Breast epithelium (tissue), 4 donors: ENCODE measurements at regions not wholly inside any gene's neighbourhood (a gene's known extent, or its start where the extent isn't known, plus 50 kb on each side); places are given as distances from the start of the nearest gene placed in this dataset.
"Not testable (repeated sequence)": the region's sequence is repeated elsewhere in the genome, so short reads cannot be mapped to it uniquely, and the experiment has no call there.

Source experiments
- DNase-seq, 2 donors: peaks; one replicate each; pipeline ENCODE4 v3.0.0-alpha.2; 2019; ENCODE audit warnings: low spot score in 2 of 2
- H3K27ac ChIP-seq, 2 donors: fragments of 200-600 bp; sonication (generic) in 1 of 2; one replicate each; pipeline ENCODE4 v1.5.1; 2016 to 2019; ENCODE audit warnings: mild to moderate bottlenecking in 1 of 2
- H3K27me3 ChIP-seq, 2 donors: fragments of 200-600 bp; sonication (generic) in 1 of 2; one replicate each; pipeline versions ENCODE4 v1.5.1 to v1.6.0; 2017 to 2019; ENCODE audit warnings: control low read depth in 1 of 2, mild to moderate bottlenecking in 1 of 2
- H3K36me3 ChIP-seq: fragments of 200-600 bp; one replicate; pipeline ENCODE4 v1.5.1; 2019
- H3K4me1 ChIP-seq, 2 donors: fragments of 200-600 bp; sonication (generic); one replicate each; pipeline ENCODE4 v1.5.1; 2016 to 2019; ENCODE audit warnings: control low read depth in 1 of 2
- H3K4me3 ChIP-seq, 3 donors: fragments of 200-600 bp; sonication (generic); 1 replicate in 2 of 3; 2 replicates in 1 of 3; pipeline ENCODE4 v1.5.1; 2016 to 2019; ENCODE audit warnings: mild to moderate bottlenecking in 3 of 3, moderate library complexity in 2 of 3
- H3K9me3 ChIP-seq, 2 donors: fragments of 200-600 bp; sonication (generic) in 1 of 2; one replicate each; pipeline ENCODE4 v1.5.1; 2016 to 2019; ENCODE audit warnings: control low read depth in 1 of 2
- CTCF ChIP-seq, 3 donors: fragments of 450-650 bp; IDR thresholded peaks; one replicate each; pipeline ENCODE4 v1.5.1; 2016 to 2017; ENCODE audit warnings: antibody characterized with exemption in 3 of 3, mild to moderate bottlenecking in 3 of 3, moderate library complexity in 3 of 3
- POLR2A ChIP-seq: fragments of 450-650 bp; IDR thresholded peaks from one replicate; pipeline ENCODE4 v1.6.1; 2016; ENCODE audit warnings: antibody characterized with exemption, mild to moderate bottlenecking, moderate library complexity
- POLR2AphosphoS5 ChIP-seq, 3 donors: sonication (generic); formaldehyde crosslinking; IDR thresholded peaks; one replicate each; pipeline ENCODE4 v1.6.1; 2017; ENCODE audit warnings: antibody characterized with exemption in 3 of 3
- intact Hi-C: fragments of 100-400 bp; cut with DNase I; formaldehyde crosslinking; loops from one replicate; pipeline ENCODE4 v1.15.1; 2023; ENCODE audit warnings: low total_unique reads

- intact Hi-C loops = no loop called here
- Histone ChIP-seq H3K4me1 (no peaks in the 10 kb centered on the region), H3K27me3 (no peaks in the 10 kb centered on the region), H3K27ac (no peak overlapping the region), H3K4me3 (no peak overlapping the region), H3K36me3 (no peaks in the 10 kb centered on the region), H3K9me3 (no peaks in the 10 kb centered on the region)
- no peak for DNase-seq
- TF ChIP-seq CTCF (IDR thresholded peaks at IDR 0.05) (no peak), POLR2AphosphoS5 (IDR thresholded peaks at IDR 0.05) (no peak), POLR2A (no peak)
Observed at GRCh38 chr2:57701391-57701791, 345.2 kb upstream of the VRK2 start.

GRCh38 chr2:57703407-57703806, 343.2 kb upstream of the VRK2 start:
- Histone ChIP-seq H3K4me3 (no peak overlapping the region), H3K9me3 (no peaks in the 10 kb centered on the region), H3K27ac (no peak overlapping the region), H3K27me3 (no peaks in the 10 kb centered on the region), H3K36me3 (no peaks in the 10 kb centered on the region), H3K4me1 (no peaks in the 10 kb centered on the region)
- TF ChIP-seq CTCF (IDR thresholded peaks at IDR 0.05) = no peak
- TF ChIP-seq POLR2A = no peak
- no peak for TF ChIP-seq POLR2AphosphoS5 (IDR thresholded peaks at IDR 0.05)
- no peak for DNase-seq
- intact Hi-C loops = no loop called here

DNA sequence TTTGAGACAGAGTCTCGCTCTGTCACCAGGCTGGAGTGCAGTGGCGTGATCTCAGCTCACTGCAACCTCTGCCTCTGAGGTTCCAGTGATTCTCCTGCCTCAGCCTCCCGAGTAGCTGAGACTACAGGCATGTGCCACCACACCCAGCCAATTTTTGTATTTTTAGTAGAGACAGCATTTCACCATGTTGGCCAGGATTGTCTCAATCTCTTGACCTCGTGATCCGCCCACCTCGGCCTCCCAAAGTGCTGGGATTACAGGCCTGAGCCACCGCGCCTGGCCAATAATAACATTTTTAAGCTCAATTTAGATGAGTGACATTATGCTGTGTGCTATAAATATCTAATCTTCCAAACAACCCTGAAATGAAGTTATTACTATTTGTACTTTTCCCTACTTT, 338.8 kb upstream of the VRK2 start:
- not testable (repeated sequence) for H3K36me3 ChIP-seq, DNase-seq, H3K27ac ChIP-seq

GRCh38 chr2:57711991-57712390, 334.6 kb upstream of the VRK2 start:
- TF ChIP-seq POLR2AphosphoS5 (IDR thresholded peaks at IDR 0.05) (no peak), POLR2A (no peak), CTCF (IDR thresholded peaks at IDR 0.05) (no peak)
- Histone ChIP-seq H3K27ac (no peak overlapping the region), H3K36me3 (no peaks in the 10 kb centered on the region), H3K27me3 (no peaks in the 10 kb centered on the region), H3K4me3 (no peak overlapping the region), H3K9me3 (no peaks in the 10 kb centered on the region), H3K4me1 (no peaks in the 10 kb centered on the region)
- intact Hi-C loops = no loop called here
- no peak for DNase-seq

More for the DNA sequence above, 338.8 kb upstream of the VRK2 start:
- H3K27me3 ChIP-seq, H3K9me3 ChIP-seq, H3K4me1 ChIP-seq, H3K4me3 ChIP-seq, intact Hi-C loops: not testable (repeated sequence)

- intact Hi-C loops = no loop called here
Observed at GRCh38 chr2:57720728-57721627, 325.6 kb upstream of the VRK2 start.

More at GRCh38 chr2:57720728-57721627, 325.6 kb upstream of the VRK2 start:
- TF ChIP-seq CTCF (IDR thresholded peaks at IDR 0.05) = peak; percentile 33 to 59 (median 56)
- TF ChIP-seq POLR2A = no peak
- peak overlapping the region in 1 of 3 donors; percentile 46 for H3K4me3 ChIP-seq
- H3K9me3 ChIP-seq = no peaks in the 10 kb centered on the region
- no peaks in the 10 kb centered on the region for H3K27me3 ChIP-seq
- no peaks in the 10 kb centered on the region for H3K36me3 ChIP-seq
- H3K27ac ChIP-seq = no peak overlapping the region
- no peaks in the 10 kb centered on the region for H3K4me1 ChIP-seq
- no peak for DNase-seq
